HEK293T (cell line): ENCODE measurements at regions not wholly inside any gene's neighbourhood (a gene's known extent, or its start where the extent isn't known, plus 50 kb on each side); places are given as distances from the start of the nearest gene placed in this dataset.

Experiments used
- CTCF ChIA-PET: fragments of 350-600 bp; formaldehyde crosslinking; extraction: SDS; loops from one replicate; lab custom pipeline; 2021; ENCODE audit warnings: antibody characterized with exemption, inconsistent platforms; lab: Yijun Ruan, JAX
- POLR2A ChIA-PET: fragments of 350-600 bp; formaldehyde crosslinking; extraction: SDS; loops from one replicate; lab custom pipeline; 2020; ENCODE audit warnings: antibody characterized with exemption, inconsistent platforms; lab: Yijun Ruan, JAX
- DNase-seq: peaks from one replicate; pipeline ENCODE4 v3.0.0; 2012; ENCODE audit warnings: mixed read lengths; ENCODE audit errors: extremely low spot score
- ARNT ChIP-seq: fragments of 450-650 bp; IDR thresholded peaks from 2 replicates; pipeline ENCODE4 v1.6.1; 2017; ENCODE audit warnings: mild to moderate bottlenecking
- BHLHE40 ChIP-seq: fragments of 450-650 bp; IDR thresholded peaks from 2 replicates; pipeline ENCODE4 v1.6.1; 2016; ENCODE audit warnings: mild to moderate bottlenecking, moderate library complexity, borderline replicate concordance
- CTBP1 ChIP-seq: fragments of 450-650 bp; IDR thresholded peaks from 2 replicates; pipeline ENCODE4 v1.6.1; 2016; ENCODE audit warnings: borderline replicate concordance
- ELF4 ChIP-seq: fragments of 450-650 bp; IDR thresholded peaks from 2 replicates; pipeline ENCODE4 v1.6.1; 2017; ENCODE audit warnings: antibody characterized with exemption
- FOXA1 ChIP-seq: fragments of 450-650 bp; IDR thresholded peaks from 2 replicates; pipeline ENCODE4 v1.6.1; 2016; ENCODE audit warnings: mild to moderate bottlenecking
- FOXK2 ChIP-seq: fragments of 450-650 bp; IDR thresholded peaks from 2 replicates; pipeline ENCODE4 v1.6.1; 2016; ENCODE audit warnings: mild to moderate bottlenecking
- FOXM1 ChIP-seq: fragments of 450-650 bp; IDR thresholded peaks from 2 replicates; pipeline ENCODE4 v1.6.1; 2017; ENCODE audit warnings: mild to moderate bottlenecking, borderline replicate concordance
- HDGF ChIP-seq: fragments of 450-650 bp; IDR thresholded peaks from 2 replicates; pipeline ENCODE4 v1.6.1; 2017; ENCODE audit warnings: antibody characterized with exemption, borderline replicate concordance
- L3MBTL2 ChIP-seq: fragments of 450-650 bp; conservative IDR thresholded peaks from 2 replicates; pipeline ENCODE4 v1.6.1; 2016; ENCODE audit warnings: mild to moderate bottlenecking
- LEF1 ChIP-seq: fragments of 450-650 bp; IDR thresholded peaks from 2 replicates; pipeline ENCODE4 v1.6.1; 2017; ENCODE audit warnings: mild to moderate bottlenecking, borderline replicate concordance
- NFRKB ChIP-seq: fragments of 450-650 bp; IDR thresholded peaks from 2 replicates; pipeline ENCODE4 v1.6.1; 2016; ENCODE audit warnings: mild to moderate bottlenecking, moderate library complexity
- SP1 ChIP-seq: fragments of 450-650 bp; IDR thresholded peaks from 2 replicates; pipeline ENCODE4 v1.6.1; 2017
- SUZ12 ChIP-seq: fragments of 450-650 bp; IDR thresholded peaks from 2 replicates; pipeline ENCODE4 v1.6.1; 2016; ENCODE audit warnings: mild to moderate bottlenecking
- TARDBP ChIP-seq: fragments of 450-650 bp; IDR thresholded peaks from 2 replicates; pipeline ENCODE4 v1.6.1; 2016
- ZNF384 ChIP-seq: fragments of 450-650 bp; IDR thresholded peaks from 2 replicates; pipeline ENCODE4 v1.6.1; 2016
- TF ChIP-seq, protein P1 (sequence below): fragments of 450-650 bp; IDR thresholded peaks from 2 replicates; pipeline ENCODE4 v1.6.1; 2016

DNA sequence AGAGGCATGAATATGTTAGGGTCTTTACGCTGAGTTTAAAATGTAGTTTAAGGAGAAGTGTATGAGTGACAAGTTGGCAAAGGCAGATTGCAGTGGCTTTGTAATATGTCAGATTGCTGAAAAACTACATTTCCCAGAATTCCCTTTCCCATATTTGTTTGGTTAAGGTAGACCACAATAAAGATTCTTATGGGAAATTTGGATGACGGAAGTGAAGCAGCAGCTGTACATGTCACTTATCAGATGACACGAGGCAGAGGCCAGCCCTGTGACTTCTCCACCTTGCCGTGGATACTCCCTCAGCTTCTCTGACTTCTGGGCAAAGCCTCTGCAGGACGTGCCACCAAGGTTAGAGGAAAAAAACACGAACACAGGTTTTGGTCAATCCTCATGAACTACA, 229.7 kb upstream of the DKK2 start:
- ChIA-PET CTCF (interaction anchor here (0.7 kb wide), 1 partner anchor 9 kb away, joined by 3 read pairs; no protein-coding TSS in a partner anchor), POLR2A (no interaction called here)
- no peak for DNase-seq
- TF ChIP-seq FOXA1 (no peak), LEF1 (no peak), FOXM1 (no peak), ELF4 (no peak), CTBP1 (no peak), SP1 (no peak), HDGF (no peak), FOXK2 (no peak), ARNT (no peak), TARDBP (no peak), NFRKB (no peak), BHLHE40 (no peak), ZNF384 (no peak), L3MBTL2 (no peak), SUZ12 (no peak)
- TF ChIP-seq, protein P1, sequence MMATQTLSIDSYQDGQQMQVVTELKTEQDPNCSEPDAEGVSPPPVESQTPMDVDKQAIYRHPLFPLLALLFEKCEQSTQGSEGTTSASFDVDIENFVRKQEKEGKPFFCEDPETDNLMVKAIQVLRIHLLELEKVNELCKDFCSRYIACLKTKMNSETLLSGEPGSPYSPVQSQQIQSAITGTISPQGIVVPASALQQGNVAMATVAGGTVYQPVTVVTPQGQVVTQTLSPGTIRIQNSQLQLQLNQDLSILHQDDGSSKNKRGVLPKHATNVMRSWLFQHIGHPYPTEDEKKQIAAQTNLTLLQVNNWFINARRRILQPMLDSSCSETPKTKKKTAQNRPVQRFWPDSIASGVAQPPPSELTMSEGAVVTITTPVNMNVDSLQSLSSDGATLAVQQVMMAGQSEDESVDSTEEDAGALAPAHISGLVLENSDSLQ, result no peak

DNA sequence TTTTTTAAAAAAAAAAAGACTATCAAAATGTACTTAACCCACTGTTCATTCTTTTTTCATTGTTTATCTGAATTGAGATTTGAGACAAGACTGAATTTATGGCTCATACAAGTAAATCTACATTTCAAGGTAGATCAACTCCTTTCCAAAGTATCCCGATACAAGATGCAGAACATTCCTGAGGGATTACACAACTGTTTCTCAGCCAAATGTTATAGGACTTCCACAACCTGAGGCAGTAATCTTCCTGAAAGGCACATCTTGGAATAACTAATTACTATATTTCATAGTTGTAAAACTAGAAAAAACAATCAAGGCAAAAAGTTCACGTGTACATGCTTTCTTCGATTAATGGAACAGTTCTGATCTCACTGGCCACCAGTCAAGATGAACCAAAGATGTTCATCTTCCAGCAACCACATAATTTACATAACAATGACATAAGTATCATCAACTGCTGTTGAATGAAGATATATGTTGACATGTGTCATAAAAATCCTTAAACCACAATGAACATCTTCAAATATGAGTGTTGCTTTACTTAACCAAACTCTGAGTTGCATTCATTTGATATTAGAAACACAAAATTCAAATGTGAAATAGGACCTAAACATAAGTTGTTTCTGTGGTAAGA, 225.2 kb upstream of the DKK2 start:
- CTCF ChIA-PET, result no interaction called here
- no peak for DNase-seq
- TF ChIP-seq, protein P1, result no peak
- TF ChIP-seq NFRKB (no peak), TARDBP (no peak), ARNT (no peak), HDGF (no peak), LEF1 (no peak), ELF4 (no peak)
- POLR2A ChIA-PET, result no interaction called here

GRCh38 chr4:107258359-107258758, 222.2 kb upstream of the DKK2 start:
- no peak for TF ChIP-seq HDGF
- ChIA-PET CTCF (no interaction called here), POLR2A (no interaction called here)
- DNase-seq, result no peak

DNA sequence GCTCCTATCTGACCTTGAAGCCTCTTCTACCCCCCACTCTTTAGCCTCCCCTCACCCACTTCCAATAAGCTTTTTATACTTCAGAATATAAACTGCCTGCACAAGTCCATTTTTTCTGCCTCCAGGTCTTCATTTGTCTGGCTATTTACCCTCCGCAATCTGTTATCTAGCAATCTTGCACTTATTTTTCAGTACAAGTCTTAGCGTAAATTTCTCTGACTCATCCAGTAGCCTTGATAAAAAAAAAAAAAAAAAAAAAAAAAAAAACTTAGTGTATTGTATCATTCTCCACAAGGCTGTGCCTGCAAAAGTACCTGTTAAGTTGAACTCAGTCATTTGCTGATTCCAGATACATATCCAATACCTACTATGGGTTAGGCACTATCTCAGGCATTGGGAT, 219.5 kb upstream of the DKK2 start:
- TF ChIP-seq L3MBTL2 (no peak), HDGF (no peak), ELF4 (no peak), TARDBP (no peak), ARNT (no peak), SP1 (no peak), FOXM1 (no peak), CTBP1 (no peak), FOXK2 (no peak), SUZ12 (no peak), ZNF384 (no peak), BHLHE40 (no peak), NFRKB (no peak), LEF1 (no peak), FOXA1 (no peak)
- TF ChIP-seq, protein P1, result no peak
- DNase-seq, result no peak
- CTCF ChIA-PET, result interaction anchor here (0.6 kb wide), 1 partner anchor 196 kb away, joined by 8 read pairs; no protein-coding TSS in a partner anchor
- POLR2A ChIA-PET, result no interaction called here

DNA sequence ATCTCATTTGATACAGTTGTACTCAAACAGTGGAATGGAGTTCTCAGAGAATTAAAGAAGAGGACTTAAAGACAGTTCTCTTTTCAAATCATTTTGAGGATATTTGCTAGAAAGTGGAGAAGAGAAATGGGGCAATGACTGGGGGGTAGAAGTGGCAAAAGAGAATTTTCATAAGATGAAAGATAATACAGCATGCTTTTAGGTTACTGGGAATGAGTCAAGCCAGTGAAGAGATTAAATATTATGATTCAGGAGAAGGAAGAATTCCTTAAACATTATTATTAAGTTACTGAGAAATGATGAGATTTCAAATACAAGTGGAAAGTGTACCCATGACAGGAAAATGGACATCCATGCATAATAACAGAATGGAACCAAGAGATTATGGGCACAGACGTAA, 219.0 kb upstream of the DKK2 start:
- ChIA-PET POLR2A (no interaction called here), CTCF (no interaction called here)
- TF ChIP-seq, protein P1, result no peak
- no peak for TF ChIP-seq NFRKB
- no peak for TF ChIP-seq ARNT
- TF ChIP-seq CTBP1, result no peak
- TF ChIP-seq TARDBP, result no peak
- no peak for TF ChIP-seq BHLHE40
- no peak for TF ChIP-seq SP1
- no peak for DNase-seq

DNA sequence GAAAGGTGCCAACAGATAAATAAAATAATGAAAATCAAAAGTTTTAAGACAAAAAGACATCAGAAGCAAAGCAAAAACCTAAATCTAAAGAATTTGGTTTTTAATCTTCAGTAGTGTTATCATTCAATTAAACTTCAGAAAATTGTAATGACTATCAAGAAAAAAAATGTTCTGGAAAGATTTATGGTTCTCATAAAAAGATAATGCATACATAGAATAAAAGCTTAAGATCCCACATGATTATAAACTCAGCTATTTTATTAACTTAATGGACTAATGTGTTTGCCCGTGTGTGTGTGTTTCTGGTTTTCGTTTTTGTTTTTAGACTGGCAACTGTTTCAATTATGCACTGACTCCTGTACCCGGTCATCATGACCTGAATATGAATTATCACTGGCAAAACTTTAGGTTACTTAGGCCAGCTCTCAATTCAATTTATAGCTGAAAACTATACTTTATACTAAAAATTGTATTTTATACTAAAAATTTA, 217.5 kb upstream of the DKK2 start:
- ChIA-PET CTCF (no interaction called here), POLR2A (no interaction called here)
- no peak for TF ChIP-seq FOXA1
- TF ChIP-seq ARNT, result no peak
- no peak for TF ChIP-seq NFRKB
- no peak for TF ChIP-seq TARDBP
- no peak for TF ChIP-seq FOXK2
- TF ChIP-seq CTBP1, result no peak
- TF ChIP-seq HDGF, result no peak
- TF ChIP-seq SP1, result no peak
- TF ChIP-seq LEF1, result no peak
- no peak for TF ChIP-seq ELF4
- DNase-seq, result no peak
